ENCODE measurements at regions not wholly inside any gene's neighbourhood (a gene's known extent, or its start where the extent isn't known, plus 50 kb on each side); places are given as distances from the start of the nearest gene placed in this dataset.

DNA sequence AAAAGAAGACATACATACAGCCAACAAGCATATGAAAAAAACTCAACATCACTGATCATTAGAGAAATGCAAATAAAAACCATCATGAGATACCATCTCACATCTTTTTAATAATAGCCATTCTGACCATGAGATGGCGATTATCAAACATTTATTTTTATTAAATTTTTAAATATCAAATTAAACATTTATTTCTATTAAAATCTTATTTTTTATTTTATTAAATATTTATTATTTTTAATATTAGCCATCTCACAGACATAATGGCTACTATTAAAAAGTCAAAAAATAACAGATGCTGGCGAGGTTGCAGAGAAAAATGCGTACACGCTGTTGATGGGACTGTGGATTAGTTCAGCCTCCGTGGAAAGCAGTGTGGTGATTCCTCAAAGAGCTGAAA, 264.8 kb upstream of the TENM4 start:
- H3K23me2 ChIP-seq (ENCODE audit: low read depth, low read length), result no peaks in the 10 kb centered on the region
- no peak overlapping the region for H2BK120ac ChIP-seq (replicated peaks; ENCODE audit: low read depth, low read length)
- TF ChIP-seq SP1 (IDR thresholded peaks at IDR 0.05; ENCODE audit: low read depth, low read length), result no peak
- no peak for TF ChIP-seq TAF7 (optimal IDR thresholded peaks at IDR 0.05; ENCODE audit: borderline replicate concordance, low read depth, low read length)
- TF ChIP-seq JUN (IDR thresholded peaks at IDR 0.05; ENCODE audit: low read depth, low read length), result no peak
- no peak for TF ChIP-seq BRCA1 (IDR thresholded peaks at IDR 0.05; ENCODE audit: low read depth, low read length)
- no peak for TF ChIP-seq YY1 (IDR thresholded peaks at IDR 0.05; ENCODE audit: low read depth, low read length)
- no peak for TF ChIP-seq TEAD4 (IDR thresholded peaks at IDR 0.05; ENCODE audit: low read depth, low read length)
- TF ChIP-seq TBP (IDR thresholded peaks at IDR 0.05; ENCODE audit: low read depth, low read length), result no peak
- TF ChIP-seq EZH2 (IDR thresholded peaks at IDR 0.05; ENCODE audit: low read depth, low read length, severe bottlenecking), result no peak
- TF ChIP-seq SIRT6 (IDR thresholded peaks at IDR 0.05; ENCODE audit: low read length), result no peak
- no peak for TF ChIP-seq SIN3A (conservative IDR thresholded peaks at IDR 0.05 in 1 of 2, IDR thresholded peaks at IDR 0.05 in 1 of 2; ENCODE audit: low read depth in 1 of 2, low read length in 2 of 2)
- no peak for TF ChIP-seq BCL11A (IDR thresholded peaks at IDR 0.05; ENCODE audit: low read depth in 2 of 2, low read length in 2 of 2)
- no peak for TF ChIP-seq SP4 (IDR thresholded peaks at IDR 0.05; ENCODE audit: low read length)
- TF ChIP-seq MAFK (IDR thresholded peaks at IDR 0.05; ENCODE audit: low read depth, low read length), result no peak
- TF ChIP-seq SRF (IDR thresholded peaks at IDR 0.05; ENCODE audit: low read depth, low read length), result no peak

More for the DNA sequence above, 264.8 kb upstream of the TENM4 start:
- H3K79me1 ChIP-seq (ENCODE audit: low read depth, low read length), result no peaks in the 10 kb centered on the region
- H3K36me3 ChIP-seq (ENCODE audit: control insufficient read depth in 2 of 4, insufficient read depth in 4 of 4, low read length in 3 of 4), result no peaks in the 10 kb centered on the region; a peak in 1 of 8 replicates
- no peak overlapping the region for H2BK20ac ChIP-seq (ENCODE audit: low read length)
- H2AK5ac ChIP-seq (ENCODE audit: low read depth, low read length), result no peak overlapping the region
- no peak overlapping the region for H3K56ac ChIP-seq (replicated peaks; ENCODE audit: insufficient read length, low read depth, low read length)
- H3K23ac ChIP-seq (ENCODE audit: insufficient read length), result no peak overlapping the region
- no peak overlapping the region for H3K9ac ChIP-seq (replicated peaks in 1 of 4; ENCODE audit: extremely low read depth in 1 of 4, low read depth in 3 of 4, low read length in 3 of 4)
- H2BK5ac ChIP-seq (ENCODE audit: low read depth, low read length), result no peak overlapping the region
- no peak overlapping the region for H3K4me3 ChIP-seq (ENCODE audit: extremely low read depth in 1 of 4, insufficient read depth in 2 of 4, low read depth in 3 of 4, low read length in 4 of 4)
- H2AFZ ChIP-seq (ENCODE audit: low read length), result no peak overlapping the region
- no peak overlapping the region for H2BK12ac ChIP-seq (ENCODE audit: low read depth, low read length)
- H3K18ac ChIP-seq (ENCODE audit: extremely low read depth, low read length), result no peak overlapping the region
- 79% methylated on average over 5 of the region's 5 CpGs; no CpG with 5 or more reads in 1 of the 2 experiments for WGBS, 2 experiments (ENCODE audit: extremely low coverage in 1 of 2, insufficient coverage in 1 of 2, insufficient read length in 1 of 2, insufficient replicate concordance in 2 of 2, low coverage in 1 of 2, low lambda C conversion rate in 2 of 2, missing lambda C conversion rate in 1 of 2)
- H4K91ac ChIP-seq (replicated peaks; ENCODE audit: insufficient read length, low read length), result no peak overlapping the region
- H3K27ac ChIP-seq (ENCODE audit: low read depth, low read length), result no peak overlapping the region
- FAIRE-seq (no peak), DNase-seq (ENCODE audit: low read depth in 1 of 2, low spot score in 2 of 2) (no peak)
- no peak overlapping the region for H3K4ac ChIP-seq (replicated peaks; ENCODE audit: insufficient read length, low read depth, low read length)
- H3K9me3 ChIP-seq (ENCODE audit: insufficient read depth in 2 of 2, low read depth in 1 of 2, low read length in 1 of 2), result peaks cover 0 to 7% of the 10 kb centered on the region in 2 experiments; a peak in 1 of 4 replicates
- no peaks in the 10 kb centered on the region for H3K79me2 ChIP-seq (ENCODE audit: control insufficient read depth in 1 of 2, insufficient read depth in 2 of 2, low read length in 2 of 2)
- H3K4me1 ChIP-seq (replicated peaks in 1 of 4; ENCODE audit: control insufficient read depth in 3 of 4, insufficient read depth in 4 of 4, low read length in 3 of 4), result no peaks in the 10 kb centered on the region
- no peaks in the 10 kb centered on the region for H3K27me3 ChIP-seq (replicated peaks in 1 of 4; ENCODE audit: control insufficient read depth in 3 of 4, extremely low read depth in 1 of 4, insufficient read depth in 3 of 4, low read length in 3 of 4)
- no peak overlapping the region for H4K5ac ChIP-seq (ENCODE audit: insufficient read length, low read depth, low read length)
- no peak overlapping the region for H2BK15ac ChIP-seq (ENCODE audit: low read length)
- ChIA-PET CTCF (ENCODE audit: partially characterized antibody) (interaction anchor here (0.7 kb wide), 1 partner anchor 198 kb away, joined by 3 read pairs; no protein-coding TSS in a partner anchor), POLR2A (ENCODE audit: partially characterized antibody) (no interaction called here)
- H4K20me1 ChIP-seq (replicated peaks in 1 of 2; ENCODE audit: control insufficient read depth in 1 of 2, insufficient read depth in 2 of 2, low read length in 2 of 2), result no peaks in the 10 kb centered on the region
- no peak overlapping the region for H3K14ac ChIP-seq (ENCODE audit: insufficient read length)
- H4K8ac ChIP-seq (ENCODE audit: extremely low read depth, insufficient read depth, low read length), result no peak overlapping the region
- H3K4me2 ChIP-seq (ENCODE audit: insufficient read depth in 1 of 2, low read depth in 2 of 2, low read length in 2 of 2), result no peak overlapping the region

Data from H1 (cell line).